Peyer's patch (tissue), 4 donors: ENCODE measurements at regions not wholly inside any gene's neighbourhood (a gene's known extent, or its start where the extent isn't known, plus 50 kb on each side); places are given as distances from the start of the nearest gene placed in this dataset.

ENCODE experiments used
- DNase-seq, 3 donors: peaks; one replicate each; pipeline ENCODE4 v3.0.0-alpha.2; 2017 to 2019
- H3K27ac ChIP-seq, 4 donors: fragments of 200-600 bp; sonication (generic); one replicate each; pipeline ENCODE4 v1.5.1; 2016 to 2019
- H3K27me3 ChIP-seq, 2 donors: fragments of 200-600 bp; sonication (generic); one replicate each; pipeline ENCODE4 v1.5.1; 2019
- H3K36me3 ChIP-seq, 3 donors: fragments of 200-600 bp; sonication (generic); one replicate each; pipeline ENCODE4 v1.5.1; 2016 to 2019
- H3K4me1 ChIP-seq, 4 donors: fragments of 200-600 bp; sonication (generic); one replicate each; pipeline ENCODE4 v1.5.1; 2016 to 2019
- H3K4me3 ChIP-seq, 4 donors: fragments of 200-600 bp; sonication (generic); 1 replicate in 3 of 4; 2 replicates in 1 of 4; pipeline ENCODE4 v1.5.1; 2016 to 2019; ENCODE audit warnings: mild to moderate bottlenecking in 1 of 4
- H3K9me3 ChIP-seq, 4 donors: fragments of 200-600 bp; sonication (generic); one replicate each; pipeline ENCODE4 v1.5.1; 2016 to 2019; ENCODE audit warnings: mild to moderate bottlenecking in 1 of 4
- POLR2A ChIP-seq, 2 donors: fragments of 450-650 bp; IDR thresholded peaks; one replicate each; pipeline ENCODE4 v1.5.1; 2017; ENCODE audit warnings: antibody characterized with exemption in 2 of 2, mild to moderate bottlenecking in 2 of 2, moderate library complexity in 2 of 2
- TF ChIP-seq, protein P1 (sequence below), 6 experiments: fragments of 450-650 bp in 4 of 6; fragments of 200-600 bp in 2 of 6; sonication (generic) in 1 of 6; IDR thresholded peaks; one replicate each; pipeline ENCODE4 v1.5.1; 2017 to 2019; ENCODE audit warnings: antibody characterized with exemption in 6 of 6, mild to moderate bottlenecking in 3 of 6, moderate library complexity in 1 of 6

DNA sequence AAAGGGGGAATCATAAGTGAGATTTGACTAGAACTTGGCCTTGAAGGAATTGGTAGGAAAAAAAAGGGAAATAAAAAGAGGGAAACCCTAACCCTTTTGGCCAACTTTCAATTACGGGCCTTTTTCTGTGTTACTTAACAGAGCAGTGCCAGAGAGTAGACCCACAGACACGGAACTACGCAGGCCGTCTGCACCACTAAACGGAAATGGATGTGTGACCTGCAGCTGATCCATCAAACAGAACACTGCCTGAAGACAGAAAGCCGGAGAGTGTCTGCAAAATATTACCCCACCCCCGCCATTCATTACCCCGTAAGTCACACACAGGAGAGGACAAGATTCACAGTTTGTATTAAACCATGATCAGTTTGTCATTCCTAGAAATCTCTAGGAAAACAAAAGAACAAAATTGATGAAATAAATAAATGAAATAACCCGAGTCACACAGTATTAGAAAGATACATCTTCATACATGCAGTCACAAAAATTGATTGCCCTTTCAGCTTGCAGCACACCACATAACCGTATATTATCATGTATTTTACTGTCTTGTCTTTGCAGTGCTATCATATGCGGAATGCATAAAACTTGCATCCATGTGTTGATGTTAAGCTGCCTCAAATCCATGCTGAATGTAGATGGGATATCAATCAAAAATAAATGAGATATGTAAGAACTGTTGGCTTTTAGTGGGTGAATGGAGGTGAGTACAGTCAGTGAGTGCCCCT, 424.7 kb downstream of the IRS2 start:
- Histone ChIP-seq H3K27ac (no peak overlapping the region), H3K4me3 (no peak overlapping the region), H3K4me1 (no peaks in the 10 kb centered on the region), H3K36me3 (no peaks in the 10 kb centered on the region), H3K9me3 (no peaks in the 10 kb centered on the region), H3K27me3 (no peaks in the 10 kb centered on the region)
- DNase-seq: no peak
- TF ChIP-seq, protein P1, sequence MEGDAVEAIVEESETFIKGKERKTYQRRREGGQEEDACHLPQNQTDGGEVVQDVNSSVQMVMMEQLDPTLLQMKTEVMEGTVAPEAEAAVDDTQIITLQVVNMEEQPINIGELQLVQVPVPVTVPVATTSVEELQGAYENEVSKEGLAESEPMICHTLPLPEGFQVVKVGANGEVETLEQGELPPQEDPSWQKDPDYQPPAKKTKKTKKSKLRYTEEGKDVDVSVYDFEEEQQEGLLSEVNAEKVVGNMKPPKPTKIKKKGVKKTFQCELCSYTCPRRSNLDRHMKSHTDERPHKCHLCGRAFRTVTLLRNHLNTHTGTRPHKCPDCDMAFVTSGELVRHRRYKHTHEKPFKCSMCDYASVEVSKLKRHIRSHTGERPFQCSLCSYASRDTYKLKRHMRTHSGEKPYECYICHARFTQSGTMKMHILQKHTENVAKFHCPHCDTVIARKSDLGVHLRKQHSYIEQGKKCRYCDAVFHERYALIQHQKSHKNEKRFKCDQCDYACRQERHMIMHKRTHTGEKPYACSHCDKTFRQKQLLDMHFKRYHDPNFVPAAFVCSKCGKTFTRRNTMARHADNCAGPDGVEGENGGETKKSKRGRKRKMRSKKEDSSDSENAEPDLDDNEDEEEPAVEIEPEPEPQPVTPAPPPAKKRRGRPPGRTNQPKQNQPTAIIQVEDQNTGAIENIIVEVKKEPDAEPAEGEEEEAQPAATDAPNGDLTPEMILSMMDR (IDR thresholded peaks at IDR 0.05): no peak
- TF ChIP-seq POLR2A (IDR thresholded peaks at IDR 0.05): no peak

DNA sequence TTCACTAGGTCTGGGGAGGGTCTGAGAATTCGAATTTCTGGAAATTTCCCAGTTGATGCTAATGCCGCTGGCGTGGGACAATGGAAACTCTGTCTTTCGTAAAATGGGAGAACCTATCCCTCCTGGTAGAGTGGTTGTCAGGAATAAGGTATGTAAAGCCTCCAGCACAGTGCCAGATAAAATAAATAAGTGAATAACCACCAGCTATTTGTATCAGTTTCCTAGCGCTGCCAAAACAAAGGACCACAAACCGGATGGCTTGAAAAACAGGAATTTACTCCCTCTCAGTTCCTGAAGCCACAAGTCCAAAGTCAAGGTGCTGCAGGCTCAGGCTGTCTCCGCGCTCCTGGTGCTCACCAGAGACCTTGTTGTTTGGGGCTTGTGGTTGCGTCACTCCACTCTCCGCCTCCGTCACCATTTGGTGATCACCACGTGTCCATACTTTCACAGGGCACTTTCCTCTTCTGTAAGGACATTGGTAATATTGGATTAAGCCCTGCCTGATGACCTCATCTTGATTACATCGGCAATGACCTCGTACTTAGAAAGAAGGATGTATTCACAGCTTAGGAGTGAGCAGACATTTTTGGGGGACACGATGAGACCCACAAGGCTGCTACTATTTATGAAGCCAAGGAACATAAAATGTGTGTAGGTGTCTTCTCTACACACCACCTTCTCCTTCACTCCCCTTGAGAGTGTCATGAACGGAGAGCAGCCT, 428.5 kb downstream of the IRS2 start:
- H3K4me3 ChIP-seq: no peak overlapping the region
- TF ChIP-seq, protein P1 (IDR thresholded peaks at IDR 0.05): no peak
- TF ChIP-seq POLR2A (IDR thresholded peaks at IDR 0.05): no peak
- no peaks in the 10 kb centered on the region for H3K36me3 ChIP-seq
- H3K9me3 ChIP-seq: no peaks in the 10 kb centered on the region
- no peaks in the 10 kb centered on the region for H3K4me1 ChIP-seq
- no peaks in the 10 kb centered on the region for H3K27me3 ChIP-seq
- DNase-seq: no peak
- H3K27ac ChIP-seq: no peak overlapping the region

DNA sequence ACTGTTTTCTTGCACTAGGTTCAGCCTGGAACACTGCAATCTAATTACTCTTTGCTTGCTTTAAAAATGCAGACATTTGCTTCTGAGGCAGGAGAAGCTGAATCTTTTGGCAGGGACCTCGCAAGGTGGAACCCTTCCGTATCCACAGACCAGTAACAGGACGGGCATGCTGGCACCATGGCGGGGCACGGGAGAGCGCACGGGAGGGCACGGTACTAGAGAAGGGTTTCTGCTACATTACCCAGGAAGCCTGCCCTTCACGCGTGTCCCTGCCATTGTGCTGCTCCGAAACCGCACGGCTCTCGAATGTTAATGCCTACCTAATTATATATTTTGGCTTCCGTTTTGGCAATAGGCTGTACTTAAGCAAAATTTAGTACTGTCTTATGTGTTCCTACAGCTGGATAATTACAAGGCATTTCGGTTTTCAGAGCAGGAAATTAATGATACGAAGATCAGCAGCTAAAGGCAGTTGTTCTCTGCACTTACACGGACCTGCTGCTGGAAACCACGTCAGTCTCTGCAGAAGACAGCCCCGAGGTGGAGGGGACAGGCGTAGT, 430.4 kb downstream of the IRS2 start:
- Histone ChIP-seq H3K27ac (no peak overlapping the region), H3K36me3 (no peaks in the 10 kb centered on the region), H3K4me1 (no peaks in the 10 kb centered on the region), H3K27me3 (no peaks in the 10 kb centered on the region), H3K4me3 (no peak overlapping the region), H3K9me3 (no peaks in the 10 kb centered on the region)
- no peak for DNase-seq
- TF ChIP-seq POLR2A (IDR thresholded peaks at IDR 0.05): no peak
- TF ChIP-seq, protein P1 (IDR thresholded peaks at IDR 0.05): no peak

DNA sequence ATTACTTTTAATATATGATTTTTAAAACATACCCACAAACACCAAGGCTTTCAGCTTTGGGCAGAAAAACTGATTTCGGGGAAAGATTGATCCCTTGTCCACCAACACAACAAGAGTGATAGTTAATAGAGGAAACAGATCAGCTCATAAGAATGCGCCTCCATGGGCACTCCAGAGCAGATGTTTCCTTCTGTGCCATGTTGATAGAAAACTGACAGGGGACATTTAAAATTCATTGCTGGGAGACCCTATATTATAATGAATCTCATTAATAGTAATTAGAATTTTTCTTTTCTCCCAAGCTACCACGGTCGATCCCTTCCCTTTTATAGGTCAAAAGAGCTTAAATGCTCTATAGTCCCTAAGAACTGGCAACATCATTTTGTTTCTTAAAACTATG, 431.2 kb downstream of the IRS2 start:
- no peak for DNase-seq
- H3K4me1 ChIP-seq: no peaks in the 10 kb centered on the region
- no peaks in the 10 kb centered on the region for H3K27me3 ChIP-seq
- H3K27ac ChIP-seq: no peak overlapping the region
- no peaks in the 10 kb centered on the region for H3K36me3 ChIP-seq
- H3K9me3 ChIP-seq: no peaks in the 10 kb centered on the region
- no peak for TF ChIP-seq POLR2A (IDR thresholded peaks at IDR 0.05)
- TF ChIP-seq, protein P1 (IDR thresholded peaks at IDR 0.05): no peak
- H3K4me3 ChIP-seq: no peak overlapping the region

DNA sequence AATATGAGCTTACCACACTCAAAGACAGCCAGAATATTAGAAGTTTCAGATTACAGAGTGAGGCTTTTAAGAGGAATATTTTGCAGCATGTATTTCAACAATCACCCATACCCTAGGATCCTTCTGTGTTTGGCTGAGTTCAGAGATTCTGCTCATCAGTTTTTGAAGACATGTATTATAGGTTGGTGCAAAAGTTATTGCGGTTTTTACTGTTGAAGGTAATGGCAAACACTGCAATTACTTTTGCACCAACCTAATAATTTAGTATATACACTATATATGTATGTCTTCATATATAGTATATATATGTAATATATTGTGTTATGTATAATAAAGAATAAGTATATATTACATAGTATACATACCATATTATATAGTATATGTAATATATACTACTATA, 435.1 kb downstream of the IRS2 start:
- Histone ChIP-seq H3K27me3 (no peaks in the 10 kb centered on the region), H3K36me3 (no peaks in the 10 kb centered on the region), H3K4me1 (no peaks in the 10 kb centered on the region), H3K9me3 (no peaks in the 10 kb centered on the region), H3K4me3 (no peak overlapping the region), H3K27ac (no peak overlapping the region)
- TF ChIP-seq, protein P1 (IDR thresholded peaks at IDR 0.05): no peak
- DNase-seq: no peak
